Activated CD4-positive, alpha-beta memory T cell treated with anti-CD3 and anti-CD28 coated beads for 36 hours (primary cell): ENCODE measurements at regions not wholly inside any gene's neighbourhood (a gene's known extent, or its start where the extent isn't known, plus 50 kb on each side); places are given as distances from the start of the nearest gene placed in this dataset.
A peak's percentile ranks its signal among the peaks of the same experiment; 100 is the strongest.
"Not testable (repeated sequence)": the region's sequence is repeated elsewhere in the genome, so short reads cannot be mapped to it uniquely, and the experiment has no call there.

Source experiments
- CTCF ChIA-PET: fragments of 350-600 bp; sonication (Branson Sonifier 250); formaldehyde crosslinking; loops from one replicate; lab custom pipeline; 2021; ENCODE audit warnings: antibody characterized with exemption, inconsistent platforms; lab: Charles Lee
- POLR2A ChIA-PET: fragments of 350-600 bp; sonication (Branson Sonifier 250); formaldehyde crosslinking; loops from one replicate; lab custom pipeline; 2021; ENCODE audit warnings: antibody characterized with exemption; lab: Charles Lee
- DNase-seq: peaks from one replicate; pipeline ENCODE4 v3.0.0-alpha.2; 2020
- H3K27ac Mint-ChIP-seq: one replicate; pipeline ENCODE4 v1.8.0; 2021; ENCODE audit warnings: mixed read lengths
- H3K27me3 Mint-ChIP-seq: one replicate; pipeline ENCODE4 v1.8.0; 2021; ENCODE audit warnings: mixed read lengths
- H3K36me3 Mint-ChIP-seq: one replicate; pipeline ENCODE4 v1.8.0; 2021; ENCODE audit warnings: mixed read lengths
- H3K4me1 Mint-ChIP-seq: one replicate; pipeline ENCODE4 v1.8.0; 2021; ENCODE audit warnings: low read depth, mixed read lengths
- H3K4me3 Mint-ChIP-seq: one replicate; pipeline ENCODE4 v1.8.0; 2021; ENCODE audit warnings: mild to moderate bottlenecking, mixed read lengths
- H3K9me3 Mint-ChIP-seq: one replicate; pipeline ENCODE4 v1.8.0; 2021; ENCODE audit warnings: mixed read lengths
- intact Hi-C: fragments of 100-400 bp; cut with micrococcal nuclease; formaldehyde crosslinking; loops from one replicate; pipeline ENCODE4 v1.15.1; 2023

- H3K27ac Mint-ChIP-seq, H3K4me3 Mint-ChIP-seq, CTCF ChIA-PET, H3K4me1 Mint-ChIP-seq, POLR2A ChIA-PET, H3K27me3 Mint-ChIP-seq, intact Hi-C loops, H3K9me3 Mint-ChIP-seq: not testable (repeated sequence)
- DNase-seq = peak; percentile 14
- H3K36me3 Mint-ChIP-seq = peaks cover 11% of the 10 kb centered on the region
These were observed 148.3 kb upstream of the C1QTNF3 start for GRCh38 chr5:34191279-34191744.

GRCh38 chr5:34192064-34192922, 149.3 kb upstream of the C1QTNF3 start:
- H3K36me3 Mint-ChIP-seq, H3K27me3 Mint-ChIP-seq, POLR2A ChIA-PET, H3K4me1 Mint-ChIP-seq, DNase-seq, H3K27ac Mint-ChIP-seq, CTCF ChIA-PET, intact Hi-C loops, H3K9me3 Mint-ChIP-seq, H3K4me3 Mint-ChIP-seq: not testable (repeated sequence)

GRCh38 chr5:34192923-34193262, 149.9 kb upstream of the C1QTNF3 start:
- H3K4me3 Mint-ChIP-seq, H3K27me3 Mint-ChIP-seq, POLR2A ChIA-PET, H3K27ac Mint-ChIP-seq, H3K36me3 Mint-ChIP-seq, H3K4me1 Mint-ChIP-seq, intact Hi-C loops, H3K9me3 Mint-ChIP-seq, DNase-seq, CTCF ChIA-PET: not testable (repeated sequence)

- POLR2A ChIA-PET, H3K27me3 Mint-ChIP-seq, H3K4me1 Mint-ChIP-seq, H3K27ac Mint-ChIP-seq, CTCF ChIA-PET, H3K9me3 Mint-ChIP-seq, H3K36me3 Mint-ChIP-seq, intact Hi-C loops, DNase-seq, H3K4me3 Mint-ChIP-seq: not testable (repeated sequence)
These were observed 150.3 kb upstream of the C1QTNF3 start for GRCh38 chr5:34193297-34193696.

GRCh38 chr5:34193804-34194203, 150.8 kb upstream of the C1QTNF3 start:
- H3K4me3 Mint-ChIP-seq, H3K27me3 Mint-ChIP-seq, H3K4me1 Mint-ChIP-seq, H3K9me3 Mint-ChIP-seq, DNase-seq, CTCF ChIA-PET, H3K36me3 Mint-ChIP-seq, H3K27ac Mint-ChIP-seq, intact Hi-C loops, POLR2A ChIA-PET: not testable (repeated sequence)

- H3K27ac Mint-ChIP-seq, H3K36me3 Mint-ChIP-seq, POLR2A ChIA-PET, H3K9me3 Mint-ChIP-seq, H3K4me1 Mint-ChIP-seq, CTCF ChIA-PET, H3K4me3 Mint-ChIP-seq, H3K27me3 Mint-ChIP-seq, DNase-seq, intact Hi-C loops: not testable (repeated sequence)
These were observed 153.1 kb upstream of the C1QTNF3 start for GRCh38 chr5:34196091-34196490.

- H3K4me3 Mint-ChIP-seq, H3K4me1 Mint-ChIP-seq, DNase-seq, H3K9me3 Mint-ChIP-seq, intact Hi-C loops, POLR2A ChIA-PET, H3K27ac Mint-ChIP-seq, CTCF ChIA-PET, H3K36me3 Mint-ChIP-seq, H3K27me3 Mint-ChIP-seq: not testable (repeated sequence)
These were observed 162.3 kb upstream of the C1QTNF3 start for GRCh38 chr5:34205347-34205746.

- CTCF ChIA-PET, H3K4me3 Mint-ChIP-seq, intact Hi-C loops, POLR2A ChIA-PET, DNase-seq, H3K9me3 Mint-ChIP-seq, H3K27ac Mint-ChIP-seq, H3K36me3 Mint-ChIP-seq, H3K4me1 Mint-ChIP-seq, H3K27me3 Mint-ChIP-seq: not testable (repeated sequence)
These were observed 174.4 kb upstream of the C1QTNF3 start for GRCh38 chr5:34217386-34217785.

- DNase-seq, POLR2A ChIA-PET, CTCF ChIA-PET, H3K27ac Mint-ChIP-seq, H3K27me3 Mint-ChIP-seq, H3K4me3 Mint-ChIP-seq, H3K36me3 Mint-ChIP-seq, H3K4me1 Mint-ChIP-seq, H3K9me3 Mint-ChIP-seq, intact Hi-C loops: not testable (repeated sequence)
These were observed 178.5 kb upstream of the C1QTNF3 start for GRCh38 chr5:34221329-34222073.

- intact Hi-C loops, CTCF ChIA-PET, H3K4me1 Mint-ChIP-seq: not testable (repeated sequence)
These were observed 180.1 kb upstream of the C1QTNF3 start for GRCh38 chr5:34223158-34223557.

GRCh38 chr5:34230402-34230801, 187.4 kb upstream of the C1QTNF3 start:
- H3K27me3 Mint-ChIP-seq, H3K4me1 Mint-ChIP-seq, H3K4me3 Mint-ChIP-seq, H3K27ac Mint-ChIP-seq, POLR2A ChIA-PET, H3K36me3 Mint-ChIP-seq, intact Hi-C loops, CTCF ChIA-PET, H3K9me3 Mint-ChIP-seq, DNase-seq: not testable (repeated sequence)

More at GRCh38 chr5:34223158-34223557, 180.1 kb upstream of the C1QTNF3 start:
- H3K9me3 Mint-ChIP-seq, H3K4me3 Mint-ChIP-seq, H3K27me3 Mint-ChIP-seq, H3K27ac Mint-ChIP-seq, H3K36me3 Mint-ChIP-seq, DNase-seq, POLR2A ChIA-PET: not testable (repeated sequence)

GRCh38 chr5:34243802-34244201, 200.8 kb upstream of the C1QTNF3 start:
- H3K9me3 Mint-ChIP-seq, CTCF ChIA-PET, DNase-seq, H3K27ac Mint-ChIP-seq, H3K27me3 Mint-ChIP-seq, POLR2A ChIA-PET, H3K36me3 Mint-ChIP-seq: not testable (repeated sequence)
- intact Hi-C loops = loop anchor here (10.0 kb wide), 1 partner anchor 239 kb away; the partner anchor contains the start of gene AMACR
- Mint-ChIP-seq H3K4me3 (peak overlapping the region; percentile 78), H3K4me1 (peaks cover 12% of the 10 kb centered on the region)
